ENCODE measurements at regions not wholly inside any gene's neighbourhood (a gene's known extent, or its start where the extent isn't known, plus 50 kb on each side); places are given as distances from the start of the nearest gene placed in this dataset.

- DNase-seq (ENCODE audit: low read depth), result no peak
- H3K4me3 ChIP-seq (ENCODE audit: control insufficient read depth, low read depth, low read length), result no peak overlapping the region
- no peak for TF ChIP-seq CTCF (IDR thresholded peaks at IDR 0.05; ENCODE audit: control insufficient read depth, insufficient read depth, low read depth, low read length, missing control alignments)
Observed at GRCh38 chr18:73835039-73835438, 312.6 kb downstream of the FBXO15 start.

GRCh38 chr18:73831688-73832087 is 315.9 kb downstream of the FBXO15 start:
- TF ChIP-seq CTCF (IDR thresholded peaks at IDR 0.05; ENCODE audit: control insufficient read depth, insufficient read depth, low read depth, low read length, missing control alignments), result no peak
- H3K4me3 ChIP-seq (ENCODE audit: control insufficient read depth, low read depth, low read length), result no peak overlapping the region
- DNase-seq (ENCODE audit: low read depth), result no peak

GRCh38 chr18:73829146-73829545 is 318.5 kb downstream of the FBXO15 start:
- no peak overlapping the region for H3K4me3 ChIP-seq (ENCODE audit: control insufficient read depth, low read depth, low read length)
- TF ChIP-seq CTCF (IDR thresholded peaks at IDR 0.05; ENCODE audit: control insufficient read depth, insufficient read depth, low read depth, low read length, missing control alignments), result no peak
- DNase-seq (ENCODE audit: low read depth), result no peak

- no peak overlapping the region for H3K4me3 ChIP-seq (ENCODE audit: control insufficient read depth, low read depth, low read length)
- DNase-seq (ENCODE audit: low read depth), result no peak
- no peak for TF ChIP-seq CTCF (IDR thresholded peaks at IDR 0.05; ENCODE audit: control insufficient read depth, insufficient read depth, low read depth, low read length, missing control alignments)
Observed at GRCh38 chr18:73827801-73828200, 319.8 kb downstream of the FBXO15 start.

- TF ChIP-seq CTCF (IDR thresholded peaks at IDR 0.05; ENCODE audit: control insufficient read depth, insufficient read depth, low read depth, low read length, missing control alignments), result no peak
- H3K4me3 ChIP-seq (ENCODE audit: control insufficient read depth, low read depth, low read length), result no peak overlapping the region
- no peak for DNase-seq (ENCODE audit: low read depth)
Observed at GRCh38 chr18:73826098-73826497, 321.5 kb downstream of the FBXO15 start.

- H3K4me3 ChIP-seq (ENCODE audit: control insufficient read depth, low read depth, low read length), result no peak overlapping the region
- peak; percentile 17 for DNase-seq (ENCODE audit: low read depth)
- no peak for TF ChIP-seq CTCF (IDR thresholded peaks at IDR 0.05; ENCODE audit: control insufficient read depth, insufficient read depth, low read depth, low read length, missing control alignments)
Observed at GRCh38 chr18:73824671-73825070, 323.0 kb downstream of the FBXO15 start.

GRCh38 chr18:73812423-73812822 is 335.2 kb downstream of the FBXO15 start:
- TF ChIP-seq CTCF (IDR thresholded peaks at IDR 0.05; ENCODE audit: control insufficient read depth, insufficient read depth, low read depth, low read length, missing control alignments), result no peak
- H3K4me3 ChIP-seq (ENCODE audit: control insufficient read depth, low read depth, low read length), result no peak overlapping the region
- DNase-seq (ENCODE audit: low read depth), result no peak

All from AG09309 (cell line).